Esophagus mucosa (tissue), 1 donor: ENCODE measurements at regions not wholly inside any gene's neighbourhood (a gene's known extent, or its start where the extent isn't known, plus 50 kb on each side); places are given as distances from the start of the nearest gene placed in this dataset.

ENCODE experiments used
- ATAC-seq: fragments of 200-7000 bp; cut with Tn5 transposase; one replicate; pipeline ENCODE4 v1.9.1; 2020
- donor health status: DM: yes; HTN: yes; CAD: no.

DNA sequence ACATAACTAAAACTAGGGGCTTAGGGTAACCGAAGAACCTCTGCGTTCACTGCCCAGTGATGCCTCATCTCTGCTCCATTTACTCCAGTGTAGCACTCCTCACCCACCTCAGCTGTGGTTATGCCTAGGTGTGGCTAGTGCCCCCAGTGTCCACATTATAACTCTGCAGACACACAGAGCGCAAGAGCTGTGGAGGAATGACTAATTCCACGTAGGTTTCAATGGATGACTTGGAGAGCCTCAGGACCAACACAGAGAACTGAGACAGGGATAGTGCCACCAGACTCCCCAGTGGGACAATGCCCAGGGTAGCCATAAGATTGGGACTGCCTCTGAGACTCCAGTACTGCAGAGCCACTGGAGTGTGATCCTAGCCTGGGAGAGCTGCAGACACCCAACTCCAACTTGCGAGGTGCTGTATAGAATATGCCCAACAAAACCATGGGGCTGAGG is 542.4 kb upstream of the DIPK2B start:
- ATAC-seq, result peak; percentile 51

DNA sequence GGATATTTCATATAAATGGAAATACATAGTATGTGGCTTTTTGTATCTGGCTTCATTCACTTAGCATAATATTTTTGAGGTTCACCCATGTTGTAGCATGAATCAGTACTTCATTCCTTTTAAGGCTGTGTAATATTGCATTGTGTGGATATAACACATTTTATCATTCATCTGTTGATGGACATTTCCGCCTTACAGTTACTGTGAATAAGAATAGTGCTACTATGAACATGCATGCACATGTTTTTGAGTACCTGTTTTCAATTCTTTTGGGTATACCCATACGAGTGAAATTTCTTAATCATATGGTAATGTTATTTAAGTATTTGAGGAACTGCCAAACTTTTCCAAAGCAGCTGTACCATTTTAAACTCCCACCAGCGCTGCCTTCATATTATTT is 539.6 kb upstream of the DIPK2B start:
- peak; percentile 73 for ATAC-seq

DNA sequence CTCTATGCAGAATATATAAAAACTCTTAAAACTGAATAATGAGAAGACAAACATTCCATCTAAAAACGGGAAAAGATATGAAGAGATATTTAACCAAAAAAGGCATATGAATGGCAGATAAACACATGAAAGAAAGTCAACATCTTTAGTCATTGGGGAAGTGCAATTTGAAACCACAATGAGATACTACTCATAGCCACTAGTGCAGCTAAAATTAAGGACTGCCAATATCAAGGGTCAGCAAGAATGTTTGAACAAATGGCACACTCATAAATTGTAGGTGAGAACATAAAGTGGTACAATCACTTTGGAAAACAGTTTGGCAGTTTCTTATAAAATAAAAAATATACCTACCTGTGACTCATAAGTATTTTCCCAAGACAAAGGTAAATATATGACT is 534.9 kb upstream of the DIPK2B start:
- no peak for ATAC-seq

DNA sequence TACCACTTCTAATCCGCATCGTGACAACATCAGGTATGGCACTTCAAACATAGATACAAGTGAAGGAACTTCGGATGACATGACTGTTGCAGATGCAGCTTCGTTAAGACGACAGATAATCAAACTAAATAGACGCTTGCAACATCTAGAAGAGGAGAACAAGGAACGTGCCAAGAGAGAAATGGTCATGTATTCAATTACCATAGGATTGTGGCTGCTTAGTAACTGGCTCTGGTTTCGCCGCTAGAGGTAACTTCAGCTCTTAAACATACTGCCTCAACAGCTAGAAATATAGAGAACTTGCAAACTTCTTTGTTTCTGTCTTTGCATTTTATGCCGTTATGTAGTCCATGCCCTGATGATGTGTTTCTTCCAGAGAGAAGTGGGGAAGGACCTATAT is 530.8 kb upstream of the DIPK2B start:
- no peak for ATAC-seq

DNA sequence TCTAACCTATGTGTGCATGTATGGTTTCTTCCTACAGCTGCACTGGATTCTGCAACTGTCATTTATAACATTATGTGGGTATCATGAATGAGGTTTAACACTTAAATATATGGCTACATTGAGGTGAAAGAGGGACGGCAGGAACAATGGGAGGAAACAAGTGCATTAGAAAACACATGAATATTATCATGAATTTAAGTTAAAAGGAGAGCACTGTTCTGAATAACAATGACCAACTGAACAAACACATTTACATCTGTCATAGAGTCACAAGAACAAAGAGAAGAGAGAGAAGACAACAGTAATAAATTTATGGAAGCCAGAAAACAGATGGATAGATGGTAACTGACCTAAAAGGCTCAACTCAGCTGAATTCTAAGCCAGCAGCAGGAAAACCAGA is 527.1 kb upstream of the DIPK2B start:
- ATAC-seq, result no peak

DNA sequence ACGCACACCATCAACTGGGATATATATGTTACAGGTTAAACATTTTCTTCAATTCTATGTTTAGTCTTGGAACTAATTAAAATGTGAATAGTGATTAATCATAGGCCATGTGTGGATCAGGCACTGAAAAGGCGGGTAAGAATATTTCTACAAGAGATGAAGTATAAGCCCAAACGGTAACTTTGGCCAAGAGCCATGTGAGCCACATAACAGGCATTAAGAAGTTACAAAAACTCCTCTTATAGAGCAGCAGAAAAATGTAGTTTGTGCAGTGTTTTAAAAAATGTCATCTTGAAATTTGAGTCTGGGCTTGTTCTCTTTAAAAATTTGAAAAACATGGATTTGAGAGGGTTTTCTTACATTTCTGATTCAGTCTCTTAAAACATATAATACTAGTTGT is 521.8 kb upstream of the DIPK2B start:
- no peak for ATAC-seq

DNA sequence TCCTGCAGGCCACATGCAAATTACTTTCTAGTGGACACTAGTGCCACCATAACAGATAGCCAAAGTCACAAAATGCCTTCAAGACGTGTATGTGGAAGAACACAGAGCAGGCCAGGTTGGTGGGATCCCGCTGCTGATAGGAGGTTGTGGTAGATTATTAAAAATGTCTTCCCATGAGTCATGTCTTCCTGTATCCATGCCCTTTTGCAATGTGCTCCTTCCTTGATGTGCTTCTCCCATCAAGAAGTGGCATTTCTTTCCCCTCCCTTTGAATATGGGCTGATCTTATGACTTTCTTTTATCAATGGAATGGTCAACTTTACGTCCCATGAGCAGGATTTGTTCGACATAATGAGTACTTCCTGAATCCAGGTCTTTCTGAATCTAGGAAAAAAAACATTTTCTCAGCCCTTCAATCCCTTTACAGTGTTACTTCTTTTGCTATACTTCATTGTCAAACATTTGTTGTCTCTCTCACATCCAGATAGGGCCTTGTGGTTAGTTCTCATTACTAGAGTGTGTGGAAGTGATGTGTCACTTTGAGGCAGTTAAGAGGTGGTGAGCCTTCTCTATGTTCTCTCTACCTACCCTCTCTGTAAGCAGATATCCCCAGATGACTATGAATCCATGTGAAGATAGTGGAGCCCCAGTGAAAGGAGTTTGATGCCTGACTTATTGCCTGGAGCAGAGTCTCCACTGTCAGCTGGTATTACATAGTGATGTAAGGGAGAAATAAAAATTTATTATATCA is 519.2 kb upstream of the DIPK2B start:
- no peak for ATAC-seq

DNA sequence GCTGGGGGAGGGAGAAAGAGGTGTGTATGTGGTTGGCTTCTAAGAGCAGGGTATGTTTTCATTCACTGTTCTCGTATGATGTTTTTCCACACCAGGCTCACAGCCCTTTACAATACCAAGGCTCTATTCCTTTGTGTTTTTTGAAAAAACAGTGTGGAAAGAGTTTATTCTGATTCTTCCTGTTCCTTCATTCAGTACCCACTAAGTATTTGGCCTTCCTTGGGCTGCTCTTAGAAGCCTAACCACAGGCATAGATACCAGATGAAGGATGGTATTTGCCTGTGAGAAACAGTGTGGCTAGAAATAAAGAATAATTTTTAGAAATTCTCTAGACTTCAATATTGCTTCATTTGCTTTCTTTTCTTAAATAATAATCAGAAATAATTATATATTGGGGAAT is 518.0 kb upstream of the DIPK2B start:
- ATAC-seq, result no peak

DNA sequence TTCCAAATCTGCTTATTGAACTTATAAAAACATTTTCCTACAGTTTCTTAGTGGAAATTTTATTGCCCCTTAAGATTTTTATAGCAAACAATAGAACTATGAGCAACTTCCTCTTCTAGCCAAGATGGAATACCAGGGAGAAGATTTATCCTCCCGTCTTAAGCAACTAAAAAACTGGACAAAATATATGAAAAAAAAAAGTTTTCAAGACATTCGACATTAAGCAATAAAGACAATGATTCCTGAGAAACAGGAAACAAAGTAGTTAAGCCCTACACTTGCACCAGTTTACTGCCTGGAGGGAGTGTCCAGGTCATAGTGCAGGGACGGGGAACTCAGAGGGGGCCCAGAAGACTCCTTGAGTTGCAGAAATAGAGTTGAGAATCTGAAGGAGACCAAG is 516.1 kb upstream of the DIPK2B start:
- ATAC-seq, result no peak

DNA sequence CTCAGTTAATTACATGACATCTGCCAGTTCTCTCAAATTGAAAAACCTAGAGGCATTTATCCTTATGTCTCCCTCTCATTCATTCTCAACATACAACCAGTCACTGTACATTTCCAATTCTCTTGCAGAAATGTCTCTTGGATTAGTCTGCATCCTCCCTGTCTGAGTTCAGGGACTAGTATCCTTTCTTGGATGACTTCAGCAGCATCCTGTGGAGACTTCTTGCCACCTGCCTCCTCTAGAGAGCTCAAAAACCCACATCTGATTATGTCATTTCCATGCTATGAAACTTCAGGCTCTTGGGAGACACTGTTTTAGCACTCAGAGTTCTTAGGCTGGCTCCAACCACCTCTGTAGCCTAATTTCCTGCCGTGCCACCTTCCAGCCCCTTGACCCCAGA is 515.1 kb upstream of the DIPK2B start:
- no peak for ATAC-seq

DNA sequence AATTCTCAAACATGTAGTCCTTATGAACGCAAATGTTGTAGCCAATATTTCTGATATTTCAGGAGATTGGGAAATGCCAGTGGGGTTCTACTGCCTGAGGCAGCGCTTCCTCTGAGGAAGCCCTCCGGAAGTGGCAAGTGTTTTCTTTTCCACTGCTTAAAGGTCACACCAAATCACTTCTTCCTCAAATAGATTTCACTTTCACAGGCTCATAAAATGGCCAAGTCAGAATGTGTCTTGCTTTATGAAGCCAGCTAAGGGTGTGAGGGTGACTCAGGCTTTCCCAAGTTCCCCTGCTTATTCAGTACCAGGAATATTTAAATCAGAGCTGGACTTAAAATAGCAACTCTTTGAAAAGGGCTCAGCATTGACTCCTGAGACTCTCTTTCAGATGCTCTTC is 514.2 kb upstream of the DIPK2B start:
- peak; percentile 32 for ATAC-seq

DNA sequence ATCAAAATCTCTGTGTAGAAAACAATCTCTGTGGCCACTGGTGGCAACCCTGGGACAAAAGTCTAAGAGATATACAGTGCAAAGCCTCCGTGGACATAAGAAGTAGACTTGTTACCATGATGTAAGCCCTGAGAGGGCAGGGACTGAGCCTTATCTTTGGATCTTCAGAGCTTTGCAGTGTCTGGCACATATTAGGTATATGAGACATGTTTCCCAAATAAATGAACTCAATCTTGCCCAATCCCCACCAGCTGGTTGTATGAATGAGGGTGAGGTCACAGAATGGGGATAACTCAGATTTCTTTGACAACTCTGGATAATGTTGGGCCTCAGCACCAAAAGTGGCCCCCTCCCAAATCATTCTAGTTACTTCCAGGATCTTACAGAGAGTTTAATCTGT is 511.4 kb upstream of the DIPK2B start:
- no peak for ATAC-seq

DNA sequence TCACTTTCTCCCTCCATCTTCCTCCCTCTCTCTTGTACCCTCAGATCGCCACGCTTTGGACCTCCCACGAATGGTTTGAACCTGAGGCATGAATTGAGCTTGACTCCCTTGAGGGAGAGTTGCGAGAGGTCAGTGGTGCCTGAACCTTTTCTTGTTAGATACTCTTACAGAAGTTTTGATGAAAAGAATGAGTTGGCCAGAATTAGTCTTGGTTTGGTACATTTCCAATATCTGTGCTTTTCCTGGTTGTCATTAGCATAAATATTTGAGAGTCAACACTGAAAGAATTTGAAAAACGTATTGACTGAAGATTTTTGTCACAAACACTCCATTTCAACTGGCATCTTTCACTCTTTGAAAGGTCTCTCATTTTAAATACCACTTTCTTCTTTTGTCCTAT is 510.6 kb upstream of the DIPK2B start:
- no peak for ATAC-seq

DNA sequence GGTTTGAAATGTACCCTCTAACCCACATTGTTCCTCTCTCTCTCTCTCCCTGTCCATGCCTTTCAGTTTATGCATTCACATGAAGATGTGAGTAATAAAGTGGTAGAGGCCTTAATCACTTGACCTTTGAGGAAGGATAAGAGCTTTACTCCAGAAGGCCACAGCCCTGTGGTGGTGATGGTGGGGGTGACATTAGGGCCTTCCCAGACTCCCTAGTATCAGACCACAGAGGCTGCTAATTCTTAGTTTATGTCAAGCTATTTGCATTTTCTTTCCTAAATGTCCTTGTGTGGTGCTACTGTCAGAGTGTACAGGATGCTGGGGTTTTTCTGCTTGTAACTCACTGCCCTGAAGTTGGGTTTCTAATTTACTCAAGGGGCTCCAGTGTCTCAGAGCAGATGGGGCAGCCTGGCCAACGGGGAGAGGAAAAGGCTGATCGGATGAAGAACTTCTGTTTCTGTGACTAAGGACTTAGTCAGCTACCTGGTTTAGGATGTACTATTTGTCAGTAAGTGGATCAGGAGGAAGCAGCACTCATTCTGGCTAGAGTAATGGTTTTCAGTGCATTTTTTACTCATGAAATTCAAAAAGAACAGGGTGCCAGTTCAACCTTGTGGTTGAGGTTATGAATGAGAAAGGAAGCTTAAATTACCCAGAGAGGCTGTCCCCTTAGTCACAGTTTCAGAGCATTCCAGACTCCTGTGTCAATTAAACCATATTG is 509.6 kb upstream of the DIPK2B start:
- peak; percentile 51 for ATAC-seq

DNA sequence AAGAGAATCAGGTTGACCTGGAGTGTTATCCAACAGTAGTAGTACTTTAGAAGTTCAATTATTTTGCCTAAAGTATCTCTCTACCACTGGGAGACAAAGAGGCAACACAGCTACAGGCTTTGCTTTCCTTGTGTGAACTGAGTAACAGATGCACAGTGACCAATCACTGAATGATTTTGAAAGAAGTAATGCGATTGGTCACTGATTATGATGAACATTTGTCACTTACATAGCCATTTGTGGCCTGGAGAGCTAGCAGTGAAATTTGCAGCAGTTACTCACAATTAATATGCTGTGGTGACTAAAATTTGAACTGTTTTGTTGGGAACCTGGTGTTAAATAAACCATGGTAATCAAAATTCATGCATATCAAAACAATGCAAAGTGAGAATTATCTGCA is 508.7 kb upstream of the DIPK2B start:
- ATAC-seq, result no peak

DNA sequence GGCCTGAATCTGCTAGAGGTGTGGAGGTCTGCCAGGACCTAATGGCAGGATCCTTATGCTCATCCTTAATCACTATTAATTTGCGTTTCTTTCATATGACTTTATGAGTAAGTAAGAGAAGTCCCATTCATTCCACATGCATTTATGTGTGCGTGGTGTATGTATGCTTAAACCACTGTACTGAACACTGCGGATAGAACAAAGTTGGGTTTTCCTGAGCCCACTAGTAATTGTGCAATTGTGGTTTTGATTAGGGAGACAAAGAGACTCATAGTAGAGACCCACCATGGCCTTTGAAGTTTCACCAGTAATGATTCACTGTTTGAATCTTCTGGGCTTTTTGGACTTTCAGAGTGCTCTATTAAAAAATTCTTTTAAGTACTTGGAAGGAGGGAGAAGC is 498.5 kb upstream of the DIPK2B start:
- ATAC-seq, result no peak

DNA sequence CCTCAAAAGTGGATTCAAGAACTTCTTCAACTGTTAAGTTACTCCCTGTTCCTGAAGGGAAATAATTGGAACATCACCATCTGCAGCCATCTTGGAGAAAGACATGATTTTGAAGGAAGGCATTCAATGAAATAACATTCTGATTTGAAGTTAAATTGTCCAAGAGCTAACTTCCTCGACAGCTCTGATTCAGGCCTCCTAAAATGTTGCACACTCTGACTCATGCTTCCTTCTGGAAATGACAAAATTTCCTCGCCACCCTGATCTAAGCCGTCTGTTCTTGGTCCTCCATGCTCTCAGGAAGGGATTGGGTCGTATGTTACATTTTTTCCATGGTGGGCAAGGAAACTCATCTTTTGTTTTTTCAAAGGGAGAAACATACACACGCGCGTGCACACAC is 496.9 kb upstream of the DIPK2B start:
- ATAC-seq, result peak; percentile 57

DNA sequence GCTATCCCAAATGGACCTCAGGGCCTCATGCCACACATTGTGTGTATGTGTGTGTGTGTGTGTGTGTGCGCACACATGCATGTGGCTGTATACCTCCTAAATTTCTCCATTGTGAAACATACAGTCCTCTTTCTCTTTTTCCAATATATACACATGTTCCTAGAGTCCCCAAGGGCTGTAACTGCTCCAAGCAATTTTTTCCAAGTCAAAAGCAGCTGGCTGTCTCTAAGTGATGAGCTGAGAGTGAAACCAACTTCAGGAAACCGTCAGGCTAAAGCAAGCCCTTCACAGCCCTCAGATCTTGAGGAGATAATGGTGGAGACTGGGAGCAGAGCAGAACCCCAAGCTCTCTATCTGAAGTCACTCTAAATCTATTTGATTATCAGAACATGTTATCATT is 496.1 kb upstream of the DIPK2B start:
- ATAC-seq, result no peak

DNA sequence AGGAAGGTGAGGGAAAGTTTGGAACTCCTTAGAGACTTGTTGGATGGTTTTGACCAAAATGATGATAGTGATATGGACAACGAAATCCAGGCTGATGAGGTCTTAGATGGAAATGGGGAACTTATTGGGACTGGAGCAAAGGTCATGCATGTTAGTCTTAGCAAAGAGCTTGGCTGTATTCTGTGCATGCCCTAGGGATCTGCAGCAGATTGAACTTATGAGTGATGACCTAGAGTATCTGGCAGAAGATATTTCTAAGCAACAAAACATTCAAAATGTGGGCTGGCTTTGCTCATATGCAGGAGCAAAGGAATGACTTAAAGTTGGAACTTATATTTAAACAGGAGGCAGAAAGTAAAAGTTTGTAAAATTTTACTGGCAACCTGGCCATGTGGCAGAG is 489.3 kb upstream of the DIPK2B start:
- ATAC-seq, result no peak

DNA sequence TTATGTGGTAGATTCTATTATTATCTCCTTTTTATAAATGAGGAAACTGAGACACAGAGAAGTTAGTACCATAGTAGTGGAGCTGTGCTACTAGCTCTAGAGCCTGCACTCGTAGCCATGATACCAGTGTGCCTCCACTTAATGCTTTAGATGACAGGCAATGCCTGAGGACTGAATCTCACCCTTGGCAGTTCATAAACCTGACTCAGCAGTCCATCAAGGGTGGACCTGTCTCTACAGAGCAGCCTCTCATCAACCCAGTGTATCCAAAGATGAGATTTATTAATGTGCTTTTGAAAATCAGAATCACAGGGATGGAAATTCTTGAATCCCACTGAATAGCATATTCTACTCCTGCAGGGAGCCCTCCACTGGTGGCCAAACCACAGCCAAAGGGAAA is 483.2 kb upstream of the DIPK2B start:
- ATAC-seq, result no peak

DNA sequence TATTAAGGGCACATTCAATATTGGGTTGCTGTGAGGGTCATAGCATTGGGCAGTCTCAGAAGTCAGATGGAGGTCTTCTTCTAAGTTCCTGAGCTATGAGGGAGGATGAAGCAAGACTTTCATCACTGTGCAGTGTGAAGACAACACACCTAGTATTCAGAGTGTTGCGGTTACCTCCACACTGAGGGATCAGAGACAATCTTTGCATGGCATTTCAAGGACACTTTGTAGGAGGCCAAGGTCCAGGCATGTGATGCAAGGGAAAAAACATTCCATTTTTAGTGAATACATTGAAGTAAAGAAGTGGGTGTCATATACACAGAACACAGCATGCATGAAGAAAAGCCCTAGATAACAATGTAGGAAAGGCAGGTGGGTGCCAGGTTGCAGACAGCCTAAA is 481.2 kb upstream of the DIPK2B start:
- ATAC-seq, result no peak

DNA sequence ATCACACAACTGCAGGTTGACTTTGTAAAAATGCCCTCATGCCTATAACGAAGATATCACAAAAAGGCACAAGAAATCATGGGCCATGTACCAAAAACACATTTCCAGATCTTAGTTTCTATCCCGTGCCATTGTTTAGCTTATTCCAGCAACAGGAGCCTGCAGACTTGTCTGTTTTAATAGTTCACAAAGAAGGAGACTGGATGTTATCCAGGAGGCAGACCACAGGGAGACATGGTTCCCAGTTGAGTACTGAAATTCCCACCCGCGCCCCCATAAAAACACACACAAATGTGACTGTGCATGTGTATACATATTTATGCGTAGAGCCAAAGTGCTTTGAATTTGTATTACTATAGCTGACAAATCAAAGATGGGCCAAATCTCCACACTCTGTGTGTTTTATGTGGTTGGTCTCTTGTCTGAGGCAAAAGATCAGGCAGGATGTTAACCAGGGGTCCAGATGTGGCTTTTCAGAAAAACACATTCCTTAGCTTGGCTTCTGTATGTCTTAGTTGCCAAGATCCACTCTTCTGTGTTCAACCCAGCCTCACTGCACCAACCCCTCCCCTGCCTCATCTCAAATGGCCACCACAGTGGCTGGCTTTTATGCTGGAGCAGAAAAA is 469.2 kb upstream of the DIPK2B start:
- ATAC-seq, result no peak

DNA sequence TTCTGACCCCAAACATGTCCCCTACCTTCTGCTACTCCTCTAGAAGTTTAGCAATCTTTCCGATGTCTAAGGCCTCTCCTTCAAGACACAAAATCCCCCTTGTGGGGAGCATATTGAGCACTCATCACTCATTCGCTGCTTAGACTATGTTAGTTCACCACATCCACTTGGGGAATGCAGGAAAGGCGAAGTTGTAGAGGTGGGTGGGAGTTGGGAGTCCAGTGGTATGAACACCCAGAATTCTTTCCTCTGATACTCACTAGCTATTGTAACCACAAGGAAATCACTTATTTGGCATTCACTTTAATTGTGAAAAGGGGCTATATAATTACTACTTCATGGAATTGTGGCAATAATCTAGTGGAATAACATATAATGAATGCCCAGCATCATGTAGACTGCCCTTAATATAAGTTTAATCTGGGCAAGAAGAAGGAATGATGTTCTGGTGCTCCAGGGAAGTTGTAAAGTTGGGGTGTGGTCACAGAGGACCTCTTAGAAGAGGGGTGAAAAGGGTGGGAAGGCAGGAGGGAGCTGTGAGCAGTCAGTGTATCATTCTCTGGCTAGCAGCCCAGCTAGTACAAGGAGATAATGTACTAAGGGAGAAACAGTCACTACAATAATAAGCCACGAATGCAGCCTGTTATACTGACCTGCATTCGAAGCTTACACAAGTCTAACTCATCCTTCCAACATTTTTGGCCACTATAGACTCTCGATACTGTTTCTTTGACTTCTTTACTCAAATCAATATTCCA is 468.2 kb upstream of the DIPK2B start:
- no peak for ATAC-seq
